Activated CD4-positive, alpha-beta T cell treated with anti-CD3 and anti-CD28 coated beads, Interleukin-2, amount 50 U/mL, for 4 hours (primary cell): ENCODE measurements at regions not wholly inside any gene's neighbourhood (a gene's known extent, or its start where the extent isn't known, plus 50 kb on each side); places are given as distances from the start of the nearest gene placed in this dataset.

Experiments used
- DNase-seq, 2 experiments: peaks; one replicate each; pipeline ENCODE4 v3.0.0-alpha.2; 2020

DNA sequence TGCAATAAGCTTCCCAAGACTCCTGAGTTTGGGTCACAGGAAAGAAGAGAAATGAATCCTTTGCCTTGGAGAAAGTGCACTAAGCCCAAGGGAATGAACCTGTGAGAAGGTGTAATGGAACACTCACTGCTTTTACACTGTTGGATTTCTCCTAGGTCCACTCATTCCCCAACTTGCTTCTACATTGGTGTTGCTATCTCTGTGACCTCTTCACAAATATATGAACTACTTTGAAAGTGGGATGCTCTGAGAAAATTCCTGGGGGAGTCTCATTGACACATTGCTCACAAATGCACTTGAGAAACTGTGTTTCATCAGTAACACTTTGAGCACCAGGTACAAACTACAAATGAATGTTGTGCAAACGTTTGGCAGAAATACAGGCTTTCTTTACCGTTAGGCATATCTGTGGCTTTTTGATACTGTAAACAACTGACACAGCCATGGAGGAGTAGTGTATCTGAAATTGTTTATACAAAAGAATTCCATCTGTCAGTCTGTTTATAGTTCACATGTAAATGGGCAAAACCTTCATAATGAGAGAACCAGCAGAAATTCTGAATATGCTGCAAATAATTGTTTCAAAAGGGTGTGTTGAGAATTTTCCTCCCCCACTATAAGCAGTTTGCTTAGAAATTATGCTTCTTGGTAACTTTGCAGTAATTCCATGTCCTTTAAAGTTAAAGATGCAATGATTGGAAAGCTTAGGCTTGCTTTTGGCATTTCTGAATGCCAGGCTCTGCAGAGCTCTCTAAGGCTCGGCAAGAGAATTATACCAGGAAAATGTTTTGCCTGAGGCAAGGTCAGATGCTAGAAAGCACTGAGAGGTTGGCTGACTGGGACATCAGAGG is 348.5 kb upstream of the DDHD1 start:
- no peak for DNase-seq

DNA sequence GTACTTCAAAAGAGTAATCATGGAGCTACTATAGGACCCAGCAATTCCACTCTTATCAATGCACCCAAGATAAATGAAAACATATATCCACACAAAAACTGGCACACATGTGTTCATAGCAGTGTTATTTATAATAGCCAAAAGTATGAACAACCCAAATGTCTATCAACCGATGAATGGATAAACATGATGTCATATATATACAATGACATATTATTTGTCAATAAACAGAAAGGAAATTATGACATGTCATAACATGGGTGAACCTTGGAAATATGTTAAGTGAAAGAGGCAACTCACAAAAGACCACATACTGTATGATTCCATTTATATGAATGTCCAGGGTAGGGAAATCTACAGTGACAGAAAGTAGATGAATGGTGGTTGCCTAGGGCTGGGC is 347.1 kb upstream of the DDHD1 start:
- DNase-seq: no peak

DNA sequence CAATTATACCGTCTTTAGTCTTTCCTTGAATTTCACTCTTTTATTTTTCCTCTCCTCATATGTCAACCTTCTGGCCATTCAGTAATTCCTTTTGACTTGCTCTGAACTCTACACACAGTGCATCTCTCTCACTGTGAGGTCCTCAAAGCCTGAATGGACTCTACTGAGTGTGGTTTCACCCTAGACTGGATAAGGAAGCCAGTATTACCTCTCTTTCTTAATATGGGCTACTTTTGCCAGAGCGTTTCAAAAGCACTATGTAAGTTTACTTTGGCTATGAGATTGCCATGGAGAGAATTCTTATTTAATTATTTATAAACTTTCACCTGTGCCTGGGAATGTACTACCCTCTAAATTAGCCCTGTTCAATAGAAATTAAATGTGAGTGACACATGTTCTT is 343.5 kb upstream of the DDHD1 start:
- DNase-seq: no peak

DNA sequence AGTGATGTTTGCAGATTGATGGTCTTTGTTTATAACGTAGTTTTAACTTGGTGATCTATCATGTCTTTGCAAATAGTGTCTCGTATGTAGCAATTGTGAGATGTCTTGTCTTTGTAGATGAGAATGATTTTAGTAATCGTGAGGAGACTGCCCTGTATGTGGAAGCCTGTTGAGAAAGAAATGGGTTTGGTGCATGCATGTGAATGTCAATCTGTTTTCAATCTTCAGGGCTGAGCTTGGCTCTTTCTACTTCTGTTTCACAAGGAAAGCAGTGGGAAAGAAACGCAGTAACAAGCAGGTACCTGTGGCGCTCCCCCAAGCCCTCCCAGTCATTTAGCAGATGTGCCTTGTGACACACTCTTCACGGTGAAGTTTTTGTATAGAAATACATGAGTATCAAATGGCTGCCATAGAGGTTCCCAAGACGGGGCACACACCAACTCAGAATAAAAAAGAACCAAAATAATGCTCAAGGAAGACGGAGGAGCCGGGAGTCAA is 342.8 kb upstream of the DDHD1 start:
- DNase-seq: no peak

DNA sequence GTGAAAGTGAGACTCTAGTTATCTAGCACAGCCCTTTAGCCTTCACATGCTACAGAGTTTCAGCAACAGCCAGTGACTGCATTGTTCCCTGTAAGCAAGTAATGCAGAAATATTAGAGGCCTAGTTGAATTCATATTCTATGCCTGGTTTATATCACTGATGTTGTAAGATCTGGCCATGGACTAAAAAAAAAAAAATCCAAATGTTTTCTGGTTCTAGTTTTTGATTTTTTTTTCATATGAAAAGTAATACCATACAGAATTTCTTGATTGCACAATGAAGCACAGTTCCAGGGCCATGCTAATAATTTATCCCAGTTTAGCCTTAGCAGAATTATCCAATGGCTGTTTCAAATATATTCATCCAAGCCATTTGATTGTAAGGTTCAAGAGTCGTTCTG is 341.5 kb upstream of the DDHD1 start:
- DNase-seq: no peak

DNA sequence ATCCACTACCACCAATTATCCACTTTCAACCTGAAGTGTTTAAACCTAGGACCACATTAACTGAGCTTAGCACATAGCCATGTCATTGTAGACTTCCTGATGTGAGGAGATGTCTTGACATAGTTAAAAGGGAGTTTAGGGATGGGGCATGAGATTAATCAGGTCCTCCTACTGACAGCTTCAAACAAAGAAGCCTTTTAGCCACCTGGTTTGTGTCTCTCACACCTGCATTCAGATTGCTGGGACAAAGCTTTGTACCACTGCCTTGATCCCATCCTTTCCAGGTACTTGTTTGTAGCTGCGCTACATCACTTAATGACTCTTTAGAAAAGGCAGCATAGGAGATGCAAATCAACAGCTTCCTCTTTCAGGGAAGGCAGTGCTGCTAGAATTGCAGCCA is 340.7 kb upstream of the DDHD1 start:
- DNase-seq: no peak

DNA sequence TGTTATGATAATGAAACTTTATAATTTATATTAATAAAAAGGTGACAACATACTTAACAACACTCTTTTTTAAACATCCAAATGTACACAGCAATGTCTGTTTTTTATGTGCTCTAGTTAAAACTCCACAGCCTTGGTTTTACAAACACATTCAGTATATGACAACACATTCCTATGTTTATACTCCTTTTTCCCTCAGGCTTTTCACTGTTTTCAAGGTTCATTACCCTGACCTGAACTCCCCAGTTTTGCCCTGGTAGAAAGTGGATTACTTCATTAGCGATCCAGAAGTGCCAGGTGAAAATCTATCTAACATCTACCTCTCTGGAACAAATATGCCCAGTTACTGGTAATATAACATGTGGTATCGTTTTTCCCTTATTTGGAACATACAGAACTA is 340.2 kb upstream of the DDHD1 start:
- no peak for DNase-seq

DNA sequence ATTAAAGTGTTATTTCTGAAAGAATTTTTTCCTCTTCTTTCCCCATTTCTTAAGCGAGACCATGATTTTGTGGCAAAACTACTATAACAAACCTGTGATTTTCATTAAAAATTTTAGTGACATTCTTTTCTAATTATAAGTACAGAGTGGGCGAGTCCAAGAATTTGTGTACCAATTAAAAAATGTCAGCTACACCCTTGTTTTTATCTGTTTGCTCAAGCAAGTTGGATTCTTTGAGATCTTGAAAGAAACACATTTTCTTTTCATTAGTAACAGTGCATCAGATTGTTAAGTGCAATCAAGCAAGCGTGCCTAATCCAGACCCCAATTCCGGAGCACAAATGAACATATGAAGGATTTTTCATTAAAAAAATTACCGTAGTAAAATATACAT is 338.8 kb upstream of the DDHD1 start:
- no peak for DNase-seq

DNA sequence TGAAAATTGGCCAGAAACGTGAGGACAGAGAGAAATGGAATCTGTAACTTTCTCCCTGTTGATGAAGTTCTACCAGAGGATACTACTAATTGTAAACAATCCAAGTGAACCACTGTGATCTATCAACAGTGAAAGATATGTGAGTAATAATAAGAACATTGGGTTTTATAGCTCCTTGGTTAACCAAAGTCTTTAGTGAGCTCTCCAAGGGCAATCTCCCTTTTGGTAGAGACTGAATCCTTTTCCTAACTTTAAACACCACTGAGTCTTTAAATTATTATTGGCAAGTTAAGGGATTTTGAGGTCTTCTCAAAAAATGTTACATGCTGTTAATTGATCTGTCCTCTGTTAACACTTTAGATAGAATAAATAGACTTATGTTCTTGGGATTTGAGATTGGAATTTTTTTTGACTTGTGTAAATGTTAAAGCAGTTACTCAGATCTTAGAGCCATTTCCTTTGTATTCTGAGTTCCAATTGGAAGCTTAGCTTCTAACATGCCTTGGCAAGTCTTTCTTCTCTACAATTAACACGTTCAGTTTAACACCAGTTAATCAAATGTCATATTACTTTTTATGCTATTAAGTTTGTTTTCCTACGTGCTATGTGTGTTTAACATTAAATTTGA is 338.2 kb upstream of the DDHD1 start:
- DNase-seq: no peak

DNA sequence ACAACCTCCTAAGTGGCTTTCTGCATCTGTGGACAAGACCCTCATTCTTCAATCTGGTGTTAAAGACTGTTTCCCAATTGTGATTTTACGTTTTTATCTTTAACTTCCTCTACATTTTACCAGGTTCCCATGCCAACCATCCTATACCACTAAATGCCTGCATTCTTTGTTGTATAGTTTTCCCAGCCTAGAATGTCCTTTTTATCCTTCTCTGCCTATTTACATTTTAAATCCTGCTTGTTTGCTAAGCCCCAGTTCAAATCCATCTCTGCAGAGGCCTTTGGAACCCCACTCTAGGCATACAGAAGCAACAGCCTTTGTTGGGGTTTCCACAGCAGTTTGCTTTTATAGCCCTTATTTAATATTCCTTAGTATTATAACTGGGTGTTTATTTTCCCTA is 325.1 kb upstream of the DDHD1 start:
- no peak for DNase-seq

DNA sequence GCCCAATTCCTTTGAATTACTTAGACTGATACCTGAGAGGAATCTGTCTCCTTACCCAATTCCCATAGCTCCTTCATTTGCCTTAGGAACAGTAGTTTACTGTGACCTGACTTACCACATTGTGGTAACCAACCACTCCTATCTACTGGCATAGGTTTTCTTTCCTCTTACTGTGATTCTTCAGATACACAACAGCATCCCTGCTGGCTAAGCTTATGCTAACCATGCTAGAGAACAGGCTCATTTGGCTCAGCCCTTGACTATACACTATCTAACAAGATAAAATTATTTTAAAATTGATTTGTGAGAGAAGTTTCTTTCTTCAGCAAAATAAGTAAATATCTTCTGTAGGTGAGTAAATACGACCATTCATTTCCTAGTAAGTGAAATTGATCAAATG is 320.4 kb upstream of the DDHD1 start:
- no peak for DNase-seq

DNA sequence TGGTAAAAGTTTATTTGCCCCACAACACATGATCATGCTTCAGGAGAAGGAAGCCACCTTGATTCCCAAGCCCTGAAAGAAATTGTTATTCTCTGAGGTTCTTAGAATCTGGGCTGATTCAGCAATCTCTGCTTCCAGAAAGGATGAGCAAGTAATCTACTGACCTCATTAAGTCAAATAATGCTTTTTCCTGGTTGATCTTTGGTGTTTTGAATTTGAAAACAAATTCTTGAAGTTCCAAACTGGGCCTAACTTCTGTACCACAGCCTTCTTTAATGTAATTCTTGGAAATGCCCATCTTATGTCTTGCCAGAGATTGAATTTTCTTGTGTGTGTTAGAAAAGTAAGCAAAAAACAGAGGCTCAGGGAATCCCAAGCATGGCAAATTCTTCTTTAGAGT is 319.2 kb upstream of the DDHD1 start:
- no peak for DNase-seq

DNA sequence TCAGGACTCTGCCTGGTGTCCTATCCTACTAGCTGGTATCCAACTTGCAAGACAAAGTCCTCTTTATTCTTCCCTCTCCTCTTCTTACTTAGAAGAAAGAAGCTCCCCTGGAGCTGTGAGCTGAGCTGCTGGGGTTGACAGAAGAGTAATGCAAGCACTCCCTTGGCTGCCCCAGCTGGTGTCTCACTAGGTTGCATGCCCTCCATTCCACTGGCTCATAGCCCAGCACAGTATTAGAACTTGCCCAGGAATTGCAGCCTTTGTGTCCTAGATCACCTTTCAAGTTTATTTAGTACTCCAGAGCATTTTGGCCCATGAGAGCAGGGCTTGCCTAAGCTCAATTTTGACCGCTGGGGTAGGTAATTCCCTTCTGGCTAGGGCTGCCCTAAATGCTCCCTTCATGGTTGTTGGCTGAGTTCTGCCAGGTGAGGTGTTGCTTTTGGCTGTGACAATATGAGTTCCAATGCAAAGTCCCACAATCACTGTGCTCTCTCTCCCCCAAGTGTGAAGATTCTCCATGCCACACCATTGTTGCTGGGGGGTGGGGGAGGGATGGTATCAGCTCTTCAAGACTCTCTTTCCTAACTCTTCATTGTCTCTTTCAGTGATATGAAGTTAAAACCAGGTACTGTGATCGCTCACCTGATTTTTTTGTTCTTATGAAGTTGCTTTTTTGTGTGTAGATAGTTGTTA is 317.4 kb upstream of the DDHD1 start:
- no peak for DNase-seq

DNA sequence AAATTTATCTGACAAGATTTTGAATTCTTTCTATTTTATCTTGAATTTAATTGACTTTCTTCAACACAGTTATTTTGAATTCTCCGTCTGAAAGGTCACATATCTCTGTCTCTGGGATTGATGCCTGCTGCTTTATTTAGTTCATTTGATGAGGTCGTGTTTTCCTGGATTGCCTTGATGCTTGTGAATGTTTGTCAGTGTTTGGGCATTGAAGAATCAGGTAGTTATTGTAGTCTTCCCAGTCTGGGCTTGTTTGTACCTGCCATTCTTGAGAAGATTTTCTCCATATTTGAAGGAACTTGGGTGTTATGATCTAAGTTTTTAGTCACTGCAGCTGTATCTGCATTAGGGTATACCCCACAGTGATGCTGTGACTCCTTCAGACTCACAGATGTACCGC is 315.8 kb upstream of the DDHD1 start:
- DNase-seq: no peak

DNA sequence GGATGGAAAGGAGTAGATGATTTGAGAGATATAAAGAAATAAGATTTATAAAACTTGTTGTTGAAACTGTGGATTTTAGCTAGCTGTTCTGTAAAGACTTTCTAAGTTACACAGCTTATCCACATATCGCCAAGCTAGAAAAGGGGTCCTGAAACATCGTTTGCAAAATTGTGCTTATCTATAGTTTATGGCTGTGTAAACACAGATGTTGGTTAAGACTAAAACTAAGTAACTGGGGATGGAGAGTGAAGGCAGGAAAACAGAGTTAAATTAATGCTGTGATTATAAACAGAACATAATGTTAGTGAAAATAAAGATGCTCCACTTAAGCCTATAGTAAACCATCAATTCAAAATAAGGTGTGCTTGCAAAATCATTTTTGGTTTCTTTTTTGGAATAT is 311.3 kb upstream of the DDHD1 start:
- DNase-seq: no peak

DNA sequence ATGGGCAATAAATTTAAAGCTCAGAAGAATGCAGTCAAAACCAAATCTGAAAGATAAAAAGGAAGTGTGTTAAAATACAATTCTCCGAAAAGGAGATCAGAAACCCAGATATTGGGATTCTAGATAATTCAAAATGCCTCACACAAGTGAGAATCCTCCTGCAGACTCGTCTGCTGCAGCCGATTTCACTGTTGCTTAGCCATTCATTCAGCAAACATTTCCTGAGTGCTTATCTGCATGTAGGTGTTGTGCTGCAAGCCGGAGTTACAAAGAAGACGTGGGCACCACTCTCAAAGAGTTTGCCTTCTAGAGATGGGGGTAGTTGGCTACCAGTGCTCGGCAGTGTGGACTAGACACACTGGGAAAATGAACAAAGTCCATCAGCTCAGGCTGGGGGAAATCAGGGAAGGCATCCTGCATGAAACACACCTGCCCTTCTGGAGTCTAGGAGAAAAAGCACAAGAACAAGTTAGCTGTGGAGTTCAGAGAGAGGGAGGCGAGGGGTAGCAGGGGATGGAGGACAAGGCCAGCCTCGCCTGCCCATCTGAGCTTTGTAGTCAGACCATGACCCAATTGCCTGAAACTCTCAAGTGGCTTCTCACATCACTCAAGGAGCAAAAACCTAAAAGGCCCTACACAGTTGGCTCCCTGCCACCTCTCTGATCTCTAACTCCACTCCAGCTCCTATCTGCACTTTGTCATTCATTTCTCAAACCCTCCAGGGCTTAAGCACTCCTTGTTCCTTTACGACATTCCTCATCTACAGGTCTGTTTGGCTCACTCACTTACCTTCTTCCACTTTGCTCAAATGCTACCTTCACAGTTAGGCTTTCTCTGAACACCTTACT is 310.0 kb upstream of the DDHD1 start:
- no peak for DNase-seq

DNA sequence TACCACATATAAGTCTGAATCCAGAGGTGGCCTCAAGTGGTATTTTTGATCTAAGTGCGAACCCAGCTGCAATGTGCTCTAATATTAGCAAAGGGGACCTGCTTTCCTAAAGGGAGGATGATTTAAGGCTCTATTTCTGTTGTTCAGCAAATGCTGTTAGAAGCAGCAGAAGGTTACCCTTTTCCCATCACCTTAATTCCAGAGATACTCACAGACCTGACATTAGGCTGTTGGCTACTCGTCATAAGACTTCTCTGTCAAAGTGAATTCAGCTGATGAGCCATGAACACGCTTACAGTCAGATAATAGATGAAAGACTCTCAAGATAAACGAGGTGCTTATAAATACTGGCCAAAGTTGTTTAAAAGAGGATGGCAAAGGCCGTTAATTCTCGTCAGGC is 308.7 kb upstream of the DDHD1 start:
- no peak for DNase-seq

DNA sequence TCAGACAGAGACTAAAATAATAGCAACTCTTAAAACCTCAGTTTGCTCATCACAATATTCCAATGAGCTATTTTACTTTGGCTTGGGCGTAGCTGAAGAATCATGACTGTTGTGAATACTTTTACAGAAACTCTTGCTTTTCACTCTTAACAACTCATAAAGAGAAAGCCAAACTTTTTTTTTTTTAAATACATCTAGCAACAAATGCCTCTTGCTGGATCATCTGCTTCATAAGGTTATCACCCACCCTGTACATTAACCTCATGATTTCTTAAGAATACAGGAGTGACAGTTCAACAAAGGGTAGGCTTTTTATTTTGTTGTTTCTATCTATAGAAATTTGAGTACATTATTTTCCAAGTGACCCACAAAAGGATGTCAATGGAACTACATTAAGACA is 307.4 kb upstream of the DDHD1 start:
- DNase-seq: no peak

DNA sequence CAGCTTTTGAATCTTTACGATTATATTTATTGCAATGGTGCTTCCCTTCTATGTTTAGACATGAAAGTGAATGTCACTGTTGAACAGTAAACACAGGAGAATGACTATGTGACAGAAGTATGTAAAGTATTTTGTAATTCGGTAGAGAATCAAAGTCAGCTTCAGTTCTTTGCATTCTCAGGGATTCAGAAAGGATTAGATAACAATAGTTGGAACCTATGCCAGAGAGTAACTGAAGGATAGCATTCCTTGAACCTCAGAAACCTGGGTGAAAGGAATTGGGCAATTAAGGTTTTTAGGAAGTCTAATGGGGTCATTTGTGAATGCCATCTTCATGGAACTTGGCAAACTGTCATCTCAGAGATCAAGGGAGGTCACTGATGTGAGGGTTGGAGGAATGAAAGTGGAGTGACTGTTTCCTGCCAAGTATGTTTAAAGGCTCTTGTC is 305.3 kb upstream of the DDHD1 start:
- DNase-seq: no peak

DNA sequence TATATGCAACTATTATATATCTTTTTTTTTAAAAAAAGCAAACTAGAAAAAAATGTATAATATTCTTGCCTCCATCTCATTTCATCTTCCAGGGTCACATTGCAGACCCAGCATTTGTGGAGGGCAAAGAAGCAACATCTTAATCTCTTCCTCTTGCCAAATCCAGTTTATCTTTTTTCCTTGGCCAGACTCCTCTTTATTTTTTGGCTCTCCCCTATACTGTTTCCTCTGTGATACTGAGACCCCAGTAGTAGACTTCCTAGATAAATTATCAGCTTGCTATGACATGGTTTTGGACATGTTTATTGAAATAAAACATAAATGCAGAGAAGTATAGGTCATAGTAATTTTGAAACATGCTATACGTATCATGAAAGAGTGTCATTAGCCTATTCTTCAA is 303.8 kb upstream of the DDHD1 start:
- no peak for DNase-seq

DNA sequence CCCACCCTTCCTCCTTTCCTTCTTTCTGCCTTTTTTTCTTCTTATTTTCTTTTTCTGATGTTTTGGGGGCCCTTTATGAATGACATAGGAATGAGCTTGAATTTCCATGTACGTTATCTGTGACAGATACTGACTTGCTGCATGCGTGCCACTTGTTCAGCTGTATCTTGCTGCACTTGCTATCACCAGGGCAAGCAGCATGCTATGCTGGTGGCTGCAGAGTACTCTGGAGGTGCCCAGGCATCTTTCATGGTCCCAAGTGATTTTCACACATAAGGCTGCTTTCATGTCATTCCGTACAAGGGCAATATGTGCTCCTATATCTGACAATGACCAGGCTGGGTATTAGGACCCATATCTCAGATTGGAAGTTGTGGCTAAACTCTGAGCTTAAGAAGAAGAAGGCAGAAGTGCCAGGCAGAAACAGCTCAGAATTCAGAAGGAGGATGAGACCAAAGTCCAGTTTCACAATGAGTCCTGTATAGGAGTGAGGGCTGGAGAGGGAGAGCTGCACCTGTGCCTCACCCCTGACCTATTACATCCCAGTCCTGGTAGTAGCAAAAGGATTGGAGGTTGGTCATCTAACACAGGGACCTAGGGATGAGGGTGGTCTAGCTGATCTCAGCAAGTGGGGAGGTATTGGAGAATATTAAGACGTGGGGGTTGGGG is 299.0 kb upstream of the DDHD1 start:
- no peak for DNase-seq

DNA sequence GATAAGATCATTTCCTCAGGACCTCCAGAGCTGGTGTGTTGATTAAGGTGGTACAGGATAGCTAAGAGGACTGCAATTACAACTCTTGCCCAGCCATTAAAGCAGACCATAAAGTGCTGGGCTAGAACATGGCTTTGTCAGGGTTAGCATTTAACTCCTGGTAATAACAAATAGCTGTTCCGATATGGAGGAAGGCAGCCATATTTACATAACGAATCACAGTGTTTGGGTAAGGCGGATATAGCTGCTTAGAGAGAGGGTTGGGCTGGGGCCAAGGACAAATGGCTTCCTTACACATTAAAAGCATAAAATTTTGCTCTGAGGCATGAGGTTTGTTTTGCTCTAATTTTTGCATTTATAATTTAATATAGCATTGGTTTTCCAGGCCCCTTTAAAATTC is 297.7 kb upstream of the DDHD1 start:
- no peak for DNase-seq
